NT2/D1 (cell line): ENCODE measurements at regions not wholly inside any gene's neighbourhood (a gene's known extent, or its start where the extent isn't known, plus 50 kb on each side); places are given as distances from the start of the nearest gene placed in this dataset.

ENCODE experiments used
- DNase-seq: peaks from one replicate; pipeline ENCODE4 v3.0.0-alpha.2; 2011; ENCODE audit warnings: low read depth, low spot score
- H3K27me3 ChIP-seq: 2 replicates; pipeline ENCODE4 v1.6.0; 2011; ENCODE audit warnings: mild to moderate bottlenecking; ENCODE audit not compliant: insufficient read length, insufficient read depth
- H3K36me3 ChIP-seq: 2 replicates; pipeline ENCODE4 v1.6.1; 2011; ENCODE audit warnings: mild to moderate bottlenecking, low read length, mixed read lengths; ENCODE audit not compliant: insufficient read depth, insufficient read length
- H3K4me1 ChIP-seq: 2 replicates; pipeline ENCODE4 v1.5.1; 2011; ENCODE audit not compliant: insufficient read depth, insufficient read length
- H3K4me3 ChIP-seq: 2 replicates; pipeline ENCODE4 v1.5.1; 2011; ENCODE audit warnings: low read depth; ENCODE audit not compliant: insufficient read length
- H3K9ac ChIP-seq: 2 replicates; pipeline ENCODE4 v1.6.0; 2011; ENCODE audit warnings: low read depth; ENCODE audit not compliant: insufficient read length
- H3K9me3 ChIP-seq: 2 replicates; pipeline ENCODE4 v1.5.1; 2011; ENCODE audit warnings: mild to moderate bottlenecking, low read length; ENCODE audit not compliant: insufficient read depth
- SUZ12 ChIP-seq: IDR thresholded peaks from 2 replicates; pipeline ENCODE4 v1.6.1; 2011; ENCODE audit not compliant: insufficient read length, insufficient read depth; ENCODE audit errors: extremely low read depth
- YY1 ChIP-seq: IDR thresholded peaks from 2 replicates; pipeline ENCODE4 v1.6.1; 2011; ENCODE audit not compliant: insufficient read length, insufficient read depth
- ZNF274 ChIP-seq: IDR thresholded peaks from 2 replicates; pipeline ENCODE4 v1.6.1; 2011; ENCODE audit warnings: mild to moderate bottlenecking, low read depth, low read length

DNA sequence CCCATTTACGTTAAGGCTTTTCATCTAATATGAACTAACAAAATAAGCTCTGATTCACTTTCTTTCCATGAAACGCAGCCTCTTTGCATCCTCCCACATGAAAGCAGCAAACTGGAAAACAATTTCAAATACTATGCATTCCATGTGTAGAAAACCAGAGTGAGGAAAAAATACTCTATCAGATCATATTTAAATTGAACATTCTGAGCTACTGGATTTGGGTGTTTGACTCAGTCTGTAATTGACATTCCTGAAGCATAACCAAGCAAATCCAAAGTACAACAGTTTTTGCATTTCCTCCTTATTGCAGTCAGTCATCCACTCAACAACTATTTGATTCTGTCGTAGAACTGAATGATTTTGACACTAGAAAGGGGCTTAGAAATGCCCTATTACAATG lies 399.1 kb upstream of the NMUR2 start:
- no peaks in the 10 kb centered on the region for H3K4me1 ChIP-seq

DNA sequence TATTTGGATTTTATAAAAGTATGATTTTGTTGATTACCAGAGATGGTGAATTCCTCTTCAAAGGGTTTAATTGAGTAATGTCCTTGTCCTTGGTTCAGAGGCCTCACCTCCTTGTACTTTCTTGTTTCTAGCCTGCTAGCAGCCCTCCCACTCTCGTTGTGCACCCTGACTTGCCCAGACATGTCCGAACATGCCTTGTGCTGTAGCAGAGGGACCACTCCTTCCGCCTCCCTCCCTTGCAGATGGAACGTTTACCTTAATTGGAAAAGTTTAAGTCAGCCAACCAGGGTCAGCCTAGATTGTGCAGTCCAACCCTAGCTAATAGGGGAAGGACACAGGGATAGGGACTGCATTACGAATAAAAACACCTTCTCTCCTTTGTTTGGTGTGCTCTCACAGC lies 406.9 kb upstream of the NMUR2 start:
- Histone ChIP-seq H3K27me3 (no peaks in the 10 kb centered on the region), H3K4me1 (no peaks in the 10 kb centered on the region), H3K9me3 (peaks cover 9% of the 10 kb centered on the region; the same call in 1 of the 2 replicates), H3K4me3 (no peak overlapping the region), H3K9ac (no peak overlapping the region), H3K36me3 (no peaks in the 10 kb centered on the region)
- no peak for TF ChIP-seq ZNF274
- DNase-seq = no peak

More for the DNA sequence above, 399.1 kb upstream of the NMUR2 start:
- no peaks in the 10 kb centered on the region for H3K36me3 ChIP-seq
- DNase-seq = no peak
- H3K9ac ChIP-seq = no peak overlapping the region
- no peak overlapping the region for H3K4me3 ChIP-seq
- no peaks in the 10 kb centered on the region for H3K9me3 ChIP-seq
- H3K27me3 ChIP-seq = no peaks in the 10 kb centered on the region
- TF ChIP-seq YY1 (no peak), ZNF274 (no peak), SUZ12 (no peak)

DNA sequence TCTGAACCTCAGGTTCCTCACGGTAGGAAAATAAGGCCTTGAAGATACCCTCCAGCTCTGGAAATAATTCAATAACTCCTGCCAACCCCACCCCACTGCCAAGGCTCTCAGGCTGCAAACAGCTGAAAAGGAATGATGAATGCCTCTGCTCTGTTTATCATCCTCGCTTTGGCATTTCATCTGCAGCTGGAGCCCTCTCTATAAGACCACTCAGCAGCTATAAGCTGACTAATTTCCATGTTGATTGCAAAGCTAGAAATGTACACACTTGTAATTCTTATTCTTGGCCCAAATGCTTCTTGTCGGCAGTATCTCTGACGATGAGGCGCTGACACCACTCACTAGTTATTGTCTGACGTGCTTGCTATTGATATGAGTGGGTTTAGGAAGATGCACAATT lies 408.4 kb upstream of the NMUR2 start:
- H3K36me3 ChIP-seq = no peaks in the 10 kb centered on the region
- H3K27me3 ChIP-seq = no peaks in the 10 kb centered on the region
- H3K4me3 ChIP-seq = no peak overlapping the region
- H3K9ac ChIP-seq = no peak overlapping the region
- TF ChIP-seq YY1 = no peak
- TF ChIP-seq SUZ12 = no peak
- no peak for TF ChIP-seq ZNF274
- H3K4me1 ChIP-seq = no peaks in the 10 kb centered on the region
- DNase-seq = no peak
- peaks cover 9% of the 10 kb centered on the region; the same call in 1 of the 2 replicates for H3K9me3 ChIP-seq

DNA sequence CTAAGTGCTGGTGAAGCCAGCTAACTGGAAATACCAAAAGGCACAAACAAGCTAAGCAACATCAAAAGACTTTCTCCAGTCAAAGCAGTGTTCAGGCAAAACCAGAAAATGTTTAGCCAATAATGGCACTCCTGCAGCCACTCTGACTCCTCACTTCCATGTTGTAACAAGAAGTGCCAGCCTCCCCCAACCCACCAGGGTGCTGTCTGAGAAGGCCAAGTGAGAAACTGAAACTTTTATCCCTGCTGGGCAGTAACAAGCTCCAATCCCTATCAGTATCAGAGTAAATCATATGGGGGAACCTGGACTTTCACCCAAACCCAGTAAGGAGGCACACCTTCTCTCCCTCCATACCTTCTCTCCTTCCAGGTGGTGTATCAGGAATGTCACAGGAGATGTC lies 414.8 kb upstream of the NMUR2 start:
- no peaks in the 10 kb centered on the region for H3K4me1 ChIP-seq
- H3K36me3 ChIP-seq = no peaks in the 10 kb centered on the region
- no peaks in the 10 kb centered on the region for H3K9me3 ChIP-seq
- no peak for DNase-seq
- H3K9ac ChIP-seq = no peak overlapping the region
- no peak overlapping the region for H3K4me3 ChIP-seq
- H3K27me3 ChIP-seq = no peaks in the 10 kb centered on the region
- TF ChIP-seq ZNF274 = no peak
- no peak for TF ChIP-seq SUZ12
- TF ChIP-seq YY1 = no peak

DNA sequence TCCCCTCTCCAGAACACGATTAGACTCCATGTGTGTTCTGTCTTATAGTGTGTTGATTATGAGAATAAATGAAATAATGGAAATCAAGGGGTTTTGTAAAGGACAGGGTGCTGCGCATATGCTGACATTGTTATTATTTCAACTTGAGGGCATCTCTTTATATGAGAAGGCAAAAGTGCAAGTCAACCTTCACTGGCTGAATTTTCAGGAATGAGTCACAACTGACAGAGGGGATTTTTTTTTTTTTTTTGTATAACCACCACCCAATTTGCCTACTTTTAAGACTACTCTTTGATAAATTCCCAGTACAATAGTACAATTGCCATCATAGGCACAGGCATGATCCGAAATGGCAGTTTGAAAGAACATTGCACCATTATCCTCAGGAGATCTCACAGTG lies 419.2 kb upstream of the NMUR2 start:
- TF ChIP-seq ZNF274 (no peak), SUZ12 (no peak), YY1 (no peak)
- no peaks in the 10 kb centered on the region for H3K27me3 ChIP-seq
- DNase-seq = no peak
- no peaks in the 10 kb centered on the region for H3K4me1 ChIP-seq
- no peaks in the 10 kb centered on the region for H3K9me3 ChIP-seq
- no peak overlapping the region for H3K9ac ChIP-seq
- no peaks in the 10 kb centered on the region for H3K36me3 ChIP-seq
- no peak overlapping the region for H3K4me3 ChIP-seq

DNA sequence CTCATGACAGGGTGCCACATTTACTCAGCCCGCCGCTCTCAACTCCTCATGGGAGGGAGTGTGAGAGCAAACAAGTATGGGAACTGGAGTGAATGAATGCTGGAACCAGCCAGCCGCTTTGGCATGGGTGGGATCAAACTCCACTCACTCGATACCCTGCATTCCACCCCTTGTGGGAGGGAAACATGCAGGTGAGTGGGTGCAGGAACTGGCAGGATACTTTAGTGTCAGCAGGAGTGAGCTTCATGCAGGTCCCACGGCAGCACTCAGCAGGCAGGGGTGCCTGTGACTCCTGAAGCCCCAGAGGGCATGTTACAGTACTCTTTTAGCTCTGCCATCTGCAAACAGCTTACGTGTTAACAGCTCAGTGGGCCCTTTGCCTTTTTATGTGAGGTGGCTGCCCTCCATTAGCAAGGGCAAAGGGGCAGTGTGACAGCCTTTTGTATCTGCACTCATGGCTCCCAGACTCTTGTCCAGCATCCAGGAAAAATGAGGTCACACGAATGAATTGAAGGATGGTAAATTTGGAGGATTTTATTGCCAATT lies 433.2 kb upstream of the NMUR2 start:
- DNase-seq = no peak
- Histone ChIP-seq H3K9ac (no peak overlapping the region), H3K27me3 (no peaks in the 10 kb centered on the region), H3K9me3 (no peaks in the 10 kb centered on the region), H3K4me3 (no peak overlapping the region), H3K4me1 (no peaks in the 10 kb centered on the region), H3K36me3 (no peaks in the 10 kb centered on the region)
- TF ChIP-seq YY1 = no peak
- no peak for TF ChIP-seq ZNF274
- TF ChIP-seq SUZ12 = no peak

DNA sequence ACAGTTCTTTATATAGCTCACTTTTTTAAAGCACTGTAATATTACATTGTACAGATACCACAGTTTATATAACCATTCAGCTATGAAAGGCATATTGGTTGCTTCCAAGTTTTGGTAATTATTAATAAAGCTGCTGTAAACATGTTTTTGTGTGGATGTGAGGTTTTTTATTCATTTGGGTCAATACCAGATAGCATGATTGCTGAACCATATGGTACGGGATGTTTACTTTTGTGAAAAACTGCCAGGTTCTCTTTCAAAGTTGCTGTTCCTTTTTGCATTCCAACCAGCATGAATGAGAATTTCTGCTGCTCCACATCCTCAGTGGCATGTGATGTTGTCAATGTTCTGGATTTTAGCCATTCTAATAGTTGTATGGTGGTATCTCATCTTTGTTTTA lies 439.6 kb upstream of the NMUR2 start:
- no peaks in the 10 kb centered on the region for H3K4me1 ChIP-seq
- no peak overlapping the region for H3K4me3 ChIP-seq
- no peak for DNase-seq
- H3K36me3 ChIP-seq = no peaks in the 10 kb centered on the region
- no peak overlapping the region for H3K9ac ChIP-seq
- no peak for TF ChIP-seq SUZ12
- no peak for TF ChIP-seq YY1
- no peak for TF ChIP-seq ZNF274
- H3K9me3 ChIP-seq = no peaks in the 10 kb centered on the region
- no peaks in the 10 kb centered on the region for H3K27me3 ChIP-seq
